ENCODE measurements at regions not wholly inside any gene's neighbourhood (a gene's known extent, or its start where the extent isn't known, plus 50 kb on each side); places are given as distances from the start of the nearest gene placed in this dataset.

GRCh38 chr1:166351676-166352075, 184.9 kb upstream of the FAM78B start:
- H3K4me3 ChIP-seq (replicated peaks in 1 of 2; ENCODE audit: low read depth in 2 of 2, low read length in 2 of 2) = no peak overlapping the region
- TF ChIP-seq CTCF (IDR thresholded peaks at IDR 0.05; ENCODE audit: low read depth, low read length) = no peak
- DNase-seq (ENCODE audit: low read depth in 2 of 2) = no peak

GRCh38 chr1:166353213-166353612, 186.4 kb upstream of the FAM78B start:
- no peak for DNase-seq (ENCODE audit: low read depth in 2 of 2)
- H3K4me3 ChIP-seq (replicated peaks in 1 of 2; ENCODE audit: low read depth in 2 of 2, low read length in 2 of 2) = no peak overlapping the region
- TF ChIP-seq CTCF (IDR thresholded peaks at IDR 0.05; ENCODE audit: low read depth, low read length) = no peak

- DNase-seq (ENCODE audit: low read depth in 2 of 2) = no peak
- no peak for TF ChIP-seq CTCF (IDR thresholded peaks at IDR 0.05; ENCODE audit: low read depth, low read length)
- no peak overlapping the region for H3K4me3 ChIP-seq (replicated peaks in 1 of 2; ENCODE audit: low read depth in 2 of 2, low read length in 2 of 2)
Measured at GRCh38 chr1:166354406-166354805, 187.6 kb upstream of the FAM78B start.

- no peak overlapping the region for H3K4me3 ChIP-seq (replicated peaks in 1 of 2; ENCODE audit: low read depth in 2 of 2, low read length in 2 of 2)
- no peak for TF ChIP-seq CTCF (IDR thresholded peaks at IDR 0.05; ENCODE audit: low read depth, low read length)
- DNase-seq (ENCODE audit: low read depth in 2 of 2) = no peak
Measured at GRCh38 chr1:166365081-166365480, 198.3 kb upstream of the FAM78B start.

- DNase-seq (ENCODE audit: low read depth in 2 of 2) = no peak
- no peak overlapping the region for H3K4me3 ChIP-seq (replicated peaks in 1 of 2; ENCODE audit: low read depth in 2 of 2, low read length in 2 of 2)
- TF ChIP-seq CTCF (IDR thresholded peaks at IDR 0.05; ENCODE audit: low read depth, low read length) = no peak
Measured at GRCh38 chr1:166368030-166368429, 201.2 kb upstream of the FAM78B start.

GRCh38 chr1:166377896-166378295, 211.1 kb upstream of the FAM78B start:
- TF ChIP-seq CTCF (IDR thresholded peaks at IDR 0.05; ENCODE audit: low read depth, low read length) = no peak
- H3K4me3 ChIP-seq (replicated peaks in 1 of 2; ENCODE audit: low read depth in 2 of 2, low read length in 2 of 2) = no peak overlapping the region
- DNase-seq (ENCODE audit: low read depth in 2 of 2) = no peak

GRCh38 chr1:166378805-166379204, 212.0 kb upstream of the FAM78B start:
- DNase-seq (ENCODE audit: low read depth in 2 of 2) = no peak
- H3K4me3 ChIP-seq (replicated peaks in 1 of 2; ENCODE audit: low read depth in 2 of 2, low read length in 2 of 2) = no peak overlapping the region
- no peak for TF ChIP-seq CTCF (IDR thresholded peaks at IDR 0.05; ENCODE audit: low read depth, low read length)
